ENCODE measurements at regions not wholly inside any gene's neighbourhood (a gene's known extent, or its start where the extent isn't known, plus 50 kb on each side); places are given as distances from the start of the nearest gene placed in this dataset.
A peak's percentile ranks its signal among the peaks of the same experiment; 100 is the strongest.

DNA sequence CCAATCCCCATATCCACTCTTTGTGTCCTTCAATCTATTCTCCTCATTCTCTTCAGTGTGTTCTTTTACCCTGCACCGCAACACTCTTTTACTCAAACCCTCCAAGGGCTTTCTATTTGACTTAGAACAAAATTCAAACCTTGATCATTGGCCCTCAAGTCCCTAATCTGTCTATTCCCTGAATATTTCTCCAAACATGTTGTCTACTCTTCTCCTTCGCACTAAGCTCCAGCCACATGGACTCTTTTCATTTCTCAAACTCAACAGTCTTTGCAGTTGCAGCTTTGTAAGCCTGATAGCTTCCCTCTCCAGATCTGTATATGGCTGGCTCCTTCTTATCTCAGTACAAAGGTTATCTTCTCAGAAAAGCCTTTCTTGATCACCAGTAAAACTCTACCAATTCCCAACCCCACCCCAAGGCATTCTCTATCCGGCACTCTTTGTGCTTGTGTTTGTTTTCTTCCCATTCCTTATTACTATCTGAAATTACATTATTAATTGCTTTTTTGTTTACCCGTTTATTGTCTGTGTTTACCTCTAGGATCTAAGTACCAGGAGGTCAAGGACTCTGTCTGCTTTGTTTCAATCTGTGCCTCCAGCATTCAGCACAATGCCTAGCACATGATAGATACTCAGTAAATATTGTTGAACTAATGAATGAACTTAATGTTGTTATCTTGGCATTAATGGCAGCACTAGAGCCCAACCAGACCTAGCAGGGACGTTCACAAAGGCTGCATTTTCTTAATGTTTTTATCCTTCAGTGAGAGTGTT is 147.4 kb downstream of the BBOX1 start:
- DNase-seq: no peak

DNA sequence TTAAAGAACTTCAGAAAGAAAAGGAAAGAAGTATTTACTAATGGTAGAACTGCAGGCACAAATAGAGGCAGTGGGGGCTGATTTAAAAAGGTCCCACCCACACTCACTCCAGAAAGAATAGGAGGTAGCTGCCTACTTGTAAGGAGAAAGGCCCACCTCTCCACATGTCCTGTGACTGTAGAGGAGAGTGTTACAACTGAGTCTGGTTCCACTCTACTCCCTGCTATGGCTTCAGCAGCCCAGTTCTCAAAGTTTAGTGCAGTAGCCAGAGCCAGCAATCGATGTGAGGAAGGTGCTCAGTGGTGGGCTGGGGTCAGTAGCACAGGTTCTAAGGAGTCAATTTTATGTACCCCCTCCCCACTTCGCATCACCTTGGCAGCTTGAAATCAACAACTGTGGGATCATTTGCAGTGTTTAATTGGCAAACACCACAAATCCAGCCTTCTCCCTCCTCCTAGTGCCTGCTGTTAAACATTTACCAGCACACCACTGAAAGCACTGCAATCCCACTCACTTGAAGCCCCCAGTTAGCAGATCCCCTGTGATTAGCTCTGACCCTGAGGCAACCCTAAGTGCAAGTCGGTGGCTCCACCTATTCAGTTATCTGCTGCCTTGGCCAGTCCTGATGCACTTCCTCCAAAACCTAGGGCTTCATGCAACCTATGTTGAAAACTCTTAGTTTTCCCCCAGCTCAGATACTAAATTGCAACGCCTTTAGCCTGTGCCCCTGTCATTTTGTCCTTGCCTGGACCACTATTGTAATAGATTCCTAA is 146.6 kb downstream of the BBOX1 start:
- DNase-seq: no peak

DNA sequence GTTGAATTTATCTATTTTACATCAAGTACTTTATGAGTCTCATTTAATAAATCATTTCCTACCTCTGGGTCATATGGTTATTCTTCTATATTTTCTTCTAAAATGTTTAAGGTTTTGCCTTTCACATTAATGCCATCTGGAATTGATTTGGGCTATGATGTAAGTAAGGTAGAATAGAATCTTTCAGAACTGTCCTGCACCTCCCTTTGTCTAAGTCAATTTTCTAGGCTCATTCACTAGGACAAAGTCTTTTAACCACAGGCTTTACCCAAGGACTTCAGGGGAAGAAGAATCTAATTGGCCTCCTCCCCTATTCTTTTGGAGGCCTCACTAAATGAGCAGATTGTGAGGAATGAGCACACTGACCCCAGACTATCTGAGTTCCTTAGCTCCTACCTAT is 146.0 kb downstream of the BBOX1 start:
- DNase-seq: no peak

DNA sequence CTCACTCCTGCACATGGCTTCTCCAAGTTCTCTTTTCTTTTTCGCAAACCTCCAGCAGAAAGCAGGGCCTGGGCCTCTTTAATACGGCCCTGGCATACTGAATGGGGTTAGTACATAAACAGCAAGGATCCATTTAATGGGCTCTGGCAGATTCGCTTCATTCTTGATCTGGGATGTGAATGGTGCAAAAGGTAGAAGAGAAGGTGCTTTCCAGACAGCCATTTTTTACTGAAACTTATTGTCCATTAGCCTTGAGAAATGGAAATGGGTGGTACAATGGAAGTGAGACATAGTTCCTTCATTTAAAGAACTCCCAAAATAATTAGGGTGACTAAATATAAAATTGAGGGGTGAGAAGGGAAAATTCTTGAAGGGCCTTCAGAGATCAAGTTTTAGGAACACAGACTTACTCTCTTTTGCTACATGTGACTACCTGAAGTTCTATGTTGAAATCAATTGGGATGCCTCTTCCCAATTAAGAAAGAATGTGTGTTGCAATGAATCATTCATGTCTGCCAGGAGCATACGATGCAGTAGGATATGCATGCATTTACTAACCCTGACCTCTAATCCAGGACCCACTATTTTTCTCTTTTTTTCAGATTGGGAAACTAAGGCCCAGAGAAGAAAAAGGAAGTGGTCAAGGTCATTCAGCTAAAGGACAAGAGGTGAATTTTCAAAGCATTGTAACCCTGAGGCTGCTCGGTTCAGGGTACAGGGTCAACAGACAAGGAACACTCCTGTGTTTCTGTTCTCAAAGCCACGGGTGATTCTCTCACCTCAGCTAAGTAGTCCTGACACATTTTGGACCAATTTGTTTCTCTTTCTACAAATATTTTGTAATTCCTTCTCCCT is 144.1 kb downstream of the BBOX1 start:
- no peak for DNase-seq

DNA sequence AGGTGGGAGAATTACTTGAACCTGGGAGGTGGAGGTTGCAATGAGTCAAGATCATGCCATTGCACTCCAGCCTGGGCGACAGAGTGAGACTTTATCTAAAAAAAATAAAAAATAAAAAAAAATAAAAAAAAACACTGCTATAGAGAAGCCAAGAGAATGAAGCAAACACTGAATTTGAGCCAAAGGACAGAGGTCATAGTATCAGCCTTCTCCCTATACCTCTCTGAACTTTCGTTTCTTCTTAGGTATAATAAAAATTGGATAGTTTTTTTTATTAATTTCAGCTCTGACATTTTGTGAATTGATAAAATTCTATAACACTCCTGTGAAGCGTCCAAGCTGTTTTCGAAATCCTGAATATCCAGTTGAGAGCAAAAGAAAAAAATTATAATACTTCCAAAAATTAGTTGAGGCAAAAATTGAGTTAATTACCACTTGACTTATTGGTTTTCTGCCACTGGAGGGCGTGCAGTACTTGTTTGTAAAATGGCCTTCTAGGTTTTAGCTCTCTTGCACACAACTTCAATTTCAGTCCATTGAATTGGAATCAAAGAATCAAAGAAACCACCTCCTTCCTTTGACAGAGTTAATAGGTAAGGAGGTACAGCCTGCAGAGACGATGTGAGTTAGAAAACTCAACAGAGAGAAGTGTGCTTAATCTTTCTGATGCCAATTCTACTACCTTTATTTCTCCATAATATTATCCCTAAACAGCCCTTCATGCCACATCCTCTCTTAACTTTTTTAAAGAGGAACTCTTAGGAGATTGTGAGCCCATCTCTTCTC is 143.2 kb downstream of the BBOX1 start:
- peak; percentile 20 to 37 for DNase-seq

DNA sequence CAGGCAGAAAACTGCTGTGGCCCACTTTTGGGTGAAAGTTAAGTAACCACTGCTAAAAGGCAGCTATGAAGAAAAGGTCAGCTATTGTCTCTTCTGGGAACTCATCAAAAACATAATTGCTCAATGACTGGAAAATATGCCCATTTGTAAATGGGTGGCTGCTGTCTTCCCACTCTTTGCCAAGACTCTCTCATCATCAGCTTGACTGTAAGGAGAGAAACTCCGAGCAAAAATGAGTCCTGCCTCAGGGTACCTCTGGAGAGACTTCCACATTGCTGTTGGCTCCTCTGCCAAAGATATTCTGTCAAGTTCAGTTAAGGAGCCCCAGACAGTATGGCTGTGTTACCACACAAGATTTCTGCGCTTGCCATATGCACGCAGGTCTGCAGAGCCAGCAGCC is 138.7 kb downstream of the BBOX1 start:
- DNase-seq: no peak

DNA sequence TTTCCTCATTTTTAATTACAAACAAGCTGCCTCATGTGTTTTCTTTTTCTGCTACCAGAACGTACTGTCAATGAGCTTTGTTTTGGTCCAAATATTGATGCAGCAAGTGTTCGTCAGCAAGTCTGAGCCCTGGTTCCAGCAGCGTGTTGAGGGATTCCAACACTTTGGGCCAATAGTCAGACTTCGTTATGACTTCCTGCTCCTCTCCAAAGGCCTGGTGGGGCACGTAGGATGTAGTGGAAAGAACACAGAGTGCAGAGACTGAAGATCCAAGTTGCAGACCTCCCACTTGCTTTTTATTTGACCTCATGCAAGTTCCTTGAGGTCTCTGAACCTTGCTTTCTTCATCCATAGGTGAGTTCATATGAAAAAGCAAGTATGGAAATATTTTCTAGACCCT is 138.2 kb downstream of the BBOX1 start:
- no peak for DNase-seq
